ENCODE measurements at regions not wholly inside any gene's neighbourhood (a gene's known extent, or its start where the extent isn't known, plus 50 kb on each side); places are given as distances from the start of the nearest gene placed in this dataset.

- H3K23ac ChIP-seq (ENCODE audit: insufficient read length) = no peak overlapping the region
Measured at GRCh38 chr18:38087538-38087937, 521.9 kb upstream of the CELF4 start.

More at GRCh38 chr18:38087538-38087937, 521.9 kb upstream of the CELF4 start:
- Histone ChIP-seq H3K14ac (ENCODE audit: insufficient read length) (no peak overlapping the region), H3K27me3 (replicated peaks in 1 of 4; ENCODE audit: control insufficient read depth in 3 of 4, extremely low read depth in 1 of 4, insufficient read depth in 3 of 4, low read length in 3 of 4) (no peaks in the 10 kb centered on the region), H3K27ac (ENCODE audit: low read depth, low read length) (no peak overlapping the region), H2BK120ac (replicated peaks; ENCODE audit: low read depth, low read length) (no peak overlapping the region), H4K91ac (replicated peaks; ENCODE audit: insufficient read length, low read length) (no peak overlapping the region), H3K4me1 (replicated peaks in 1 of 4; ENCODE audit: control insufficient read depth in 3 of 4, insufficient read depth in 4 of 4, low read length in 3 of 4) (no peaks in the 10 kb centered on the region; a peak in 1 of 7 replicates), H2AFZ (ENCODE audit: low read length) (no peak overlapping the region), H3K36me3 (ENCODE audit: control insufficient read depth in 2 of 4, insufficient read depth in 4 of 4, low read length in 3 of 4) (no peaks in the 10 kb centered on the region), H3K4me3 (ENCODE audit: extremely low read depth in 1 of 4, insufficient read depth in 2 of 4, low read depth in 3 of 4, low read length in 4 of 4) (no peak overlapping the region), H2BK15ac (ENCODE audit: low read length) (no peak overlapping the region), H3K18ac (ENCODE audit: extremely low read depth, low read length) (no peak overlapping the region), H2BK12ac (ENCODE audit: low read depth, low read length) (no peak overlapping the region), H3K23me2 (ENCODE audit: low read depth, low read length) (no peaks in the 10 kb centered on the region), H3K79me2 (ENCODE audit: control insufficient read depth in 1 of 2, insufficient read depth in 2 of 2, low read length in 2 of 2) (no peaks in the 10 kb centered on the region), H3K4me2 (ENCODE audit: insufficient read depth in 1 of 2, low read depth in 2 of 2, low read length in 2 of 2) (no peak overlapping the region), H3K56ac (replicated peaks; ENCODE audit: insufficient read length, low read depth, low read length) (no peak overlapping the region), H4K20me1 (replicated peaks in 1 of 2; ENCODE audit: control insufficient read depth in 1 of 2, insufficient read depth in 2 of 2, low read length in 2 of 2) (peaks cover 0 to 2% of the 10 kb centered on the region in 2 experiments), H4K8ac (ENCODE audit: extremely low read depth, insufficient read depth, low read length) (no peak overlapping the region), H3K4ac (replicated peaks; ENCODE audit: insufficient read length, low read depth, low read length) (no peak overlapping the region), H3K9ac (replicated peaks in 1 of 4; ENCODE audit: extremely low read depth in 1 of 4, low read depth in 3 of 4, low read length in 3 of 4) (no peak overlapping the region), H2BK20ac (ENCODE audit: low read length) (no peak overlapping the region), H3K9me3 (ENCODE audit: insufficient read depth in 2 of 2, low read depth in 1 of 2, low read length in 1 of 2) (no peaks in the 10 kb centered on the region), H2AK5ac (ENCODE audit: low read depth, low read length) (no peak overlapping the region), H3K79me1 (ENCODE audit: low read depth, low read length) (no peaks in the 10 kb centered on the region), H2BK5ac (ENCODE audit: low read depth, low read length) (no peak overlapping the region), H4K5ac (ENCODE audit: insufficient read length, low read depth, low read length) (no peak overlapping the region)
- POLR2A ChIA-PET (ENCODE audit: partially characterized antibody) = no interaction called here
- FAIRE-seq (no peak), DNase-seq (ENCODE audit: low read depth in 1 of 2, low spot score in 2 of 2) (no peak)
- 85% methylated on average over 1 of the region's 1 CpG; no CpG with 5 or more reads in 1 of the 2 experiments for WGBS, 2 experiments (ENCODE audit: extremely low coverage in 1 of 2, insufficient coverage in 1 of 2, insufficient read length in 1 of 2, insufficient replicate concordance in 2 of 2, low coverage in 1 of 2, low lambda C conversion rate in 2 of 2, missing lambda C conversion rate in 1 of 2)
- TF ChIP-seq RFX5 (IDR thresholded peaks at IDR 0.05; ENCODE audit: borderline replicate concordance, low read depth, low read length) (no peak), JUND (IDR thresholded peaks at IDR 0.05; ENCODE audit: low read length) (no peak), BRCA1 (IDR thresholded peaks at IDR 0.05; ENCODE audit: low read depth, low read length) (no peak), CTCF (IDR thresholded peaks at IDR 0.05; ENCODE audit: control extremely low read depth in 1 of 3, insufficient read depth in 1 of 3, low read depth in 1 of 3, low read length in 3 of 3) (no peak), SP2 (IDR thresholded peaks at IDR 0.05; ENCODE audit: low read length) (no peak)
- CTCF ChIA-PET (ENCODE audit: partially characterized antibody) = no interaction called here

Measured in H1 (cell line).